Prostate gland (tissue), 2 donors: ENCODE measurements at regions not wholly inside any gene's neighbourhood (a gene's known extent, or its start where the extent isn't known, plus 50 kb on each side); places are given as distances from the start of the nearest gene placed in this dataset.

Experiments used
- POLR2A ChIP-seq: fragments of 450-650 bp; IDR thresholded peaks from one replicate; pipeline ENCODE4 v1.6.1; 2016; ENCODE audit warnings: antibody characterized with exemption, mild to moderate bottlenecking
- TF ChIP-seq, protein P1 (sequence below), 4 experiments: fragments of 200-600 bp in 2 of 4; fragments of 450-650 bp in 2 of 4; sonication (generic) in 2 of 4; IDR thresholded peaks; 1 replicate in 3 of 4; 2 replicates in 1 of 4; pipeline ENCODE4 v1.5.1; 2016 to 2019; ENCODE audit warnings: antibody characterized with exemption in 4 of 4, mild to moderate bottlenecking in 2 of 4, moderate library complexity in 2 of 4

DNA sequence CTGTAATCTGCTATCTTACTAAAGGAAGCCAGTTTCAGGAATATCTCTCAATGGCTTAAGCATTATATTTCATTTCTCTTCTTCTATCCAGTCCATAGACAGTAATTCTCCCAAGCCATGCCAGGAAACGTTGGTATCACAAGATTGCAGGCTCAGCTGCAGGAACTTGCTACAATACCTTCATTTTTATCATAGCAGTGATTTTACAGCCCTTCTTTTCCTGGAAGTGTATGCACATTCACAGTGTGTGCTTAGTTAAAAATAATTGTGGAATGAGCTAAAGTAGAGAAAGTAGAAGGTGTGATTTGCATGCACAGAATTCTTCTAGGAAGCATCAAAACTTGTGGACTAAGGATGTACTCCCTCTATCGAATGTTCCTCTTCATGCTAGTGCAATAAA lies 647.2 kb upstream of the PTBP2 start:
- no peak for TF ChIP-seq POLR2A
- TF ChIP-seq, protein P1, sequence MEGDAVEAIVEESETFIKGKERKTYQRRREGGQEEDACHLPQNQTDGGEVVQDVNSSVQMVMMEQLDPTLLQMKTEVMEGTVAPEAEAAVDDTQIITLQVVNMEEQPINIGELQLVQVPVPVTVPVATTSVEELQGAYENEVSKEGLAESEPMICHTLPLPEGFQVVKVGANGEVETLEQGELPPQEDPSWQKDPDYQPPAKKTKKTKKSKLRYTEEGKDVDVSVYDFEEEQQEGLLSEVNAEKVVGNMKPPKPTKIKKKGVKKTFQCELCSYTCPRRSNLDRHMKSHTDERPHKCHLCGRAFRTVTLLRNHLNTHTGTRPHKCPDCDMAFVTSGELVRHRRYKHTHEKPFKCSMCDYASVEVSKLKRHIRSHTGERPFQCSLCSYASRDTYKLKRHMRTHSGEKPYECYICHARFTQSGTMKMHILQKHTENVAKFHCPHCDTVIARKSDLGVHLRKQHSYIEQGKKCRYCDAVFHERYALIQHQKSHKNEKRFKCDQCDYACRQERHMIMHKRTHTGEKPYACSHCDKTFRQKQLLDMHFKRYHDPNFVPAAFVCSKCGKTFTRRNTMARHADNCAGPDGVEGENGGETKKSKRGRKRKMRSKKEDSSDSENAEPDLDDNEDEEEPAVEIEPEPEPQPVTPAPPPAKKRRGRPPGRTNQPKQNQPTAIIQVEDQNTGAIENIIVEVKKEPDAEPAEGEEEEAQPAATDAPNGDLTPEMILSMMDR (IDR thresholded peaks at IDR 0.05) = no peak
